ENCODE measurements at regions not wholly inside any gene's neighbourhood (a gene's known extent, or its start where the extent isn't known, plus 50 kb on each side); places are given as distances from the start of the nearest gene placed in this dataset.

DNA sequence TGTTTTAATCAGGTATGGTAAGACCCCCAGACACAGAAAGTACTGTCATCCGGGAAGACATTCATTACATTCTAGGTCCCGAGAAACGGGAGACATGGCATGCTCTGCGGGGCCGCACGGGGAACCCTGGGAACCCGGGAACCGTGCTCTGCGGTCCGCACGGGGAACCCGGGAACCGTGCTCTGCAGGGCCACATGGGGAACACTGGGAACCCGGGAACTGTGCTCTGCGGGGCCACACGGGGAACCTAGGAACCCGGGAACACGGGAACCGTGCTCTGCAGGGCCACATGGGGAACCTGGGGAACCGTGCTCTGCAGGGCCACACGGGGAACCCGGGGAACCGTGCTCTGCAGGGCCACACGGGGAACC lies 165.6 kb upstream of the SULF2 start:
- TF ChIP-seq FOXM1 (IDR thresholded peaks at IDR 0.05; ENCODE audit: borderline replicate concordance) (no peak), SUZ12 (IDR thresholded peaks at IDR 0.05) (no peak), BHLHE40 (IDR thresholded peaks at IDR 0.05; ENCODE audit: borderline replicate concordance) (no peak), TARDBP (IDR thresholded peaks at IDR 0.05) (no peak), ELF4 (IDR thresholded peaks at IDR 0.05) (no peak), ZNF384 (IDR thresholded peaks at IDR 0.05) (no peak), L3MBTL2 (conservative IDR thresholded peaks at IDR 0.05) (no peak), SP1 (IDR thresholded peaks at IDR 0.05) (no peak), CTBP1 (IDR thresholded peaks at IDR 0.05; ENCODE audit: borderline replicate concordance) (no peak), ARNT (IDR thresholded peaks at IDR 0.05) (no peak), FOXK2 (IDR thresholded peaks at IDR 0.05) (no peak), HDGF (IDR thresholded peaks at IDR 0.05; ENCODE audit: borderline replicate concordance) (no peak)

Measured in HEK293T (cell line).